ENCODE measurements at regions not wholly inside any gene's neighbourhood (a gene's known extent, or its start where the extent isn't known, plus 50 kb on each side); places are given as distances from the start of the nearest gene placed in this dataset.
A peak's percentile ranks its signal among the peaks of the same experiment; 100 is the strongest.

DNA sequence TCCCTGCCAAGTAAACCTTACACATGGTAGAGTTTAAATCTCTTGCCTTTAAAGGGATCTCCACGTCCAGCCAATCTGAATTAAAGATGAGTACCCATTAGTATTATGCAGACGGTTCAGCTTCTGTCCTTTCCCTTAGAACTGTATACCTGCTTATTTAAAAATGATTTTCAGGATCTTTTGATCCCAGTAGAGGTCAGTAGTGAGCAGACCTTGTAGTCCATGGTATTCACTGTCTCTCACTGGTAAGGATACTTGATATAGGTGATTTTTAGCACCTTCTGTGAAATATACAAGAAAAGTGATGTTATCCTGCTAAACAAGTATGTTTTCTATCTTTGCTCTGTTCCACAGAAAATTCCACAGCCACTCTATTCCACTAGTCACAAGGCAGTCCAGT lies 1211.6 kb upstream of the ADGRL4 start:
- Histone ChIP-seq H3K27me3 (replicated peaks in 1 of 7) (no peaks in the 10 kb centered on the region), H3K9me3 (no peaks in the 10 kb centered on the region), H3K36me3 (no peaks in the 10 kb centered on the region), H3K27ac (no peak overlapping the region), H3K4me1 (no peaks in the 10 kb centered on the region), H3K4me3 (no peak overlapping the region)
- intact Hi-C loops (cut with DNase I; ENCODE audit: low total_unique reads), result no loop called here
- no peak for DNase-seq
- TF ChIP-seq POLR2A (IDR thresholded peaks at IDR 0.05) (no peak), POLR2AphosphoS5 (IDR thresholded peaks at IDR 0.05) (no peak)
- TF ChIP-seq, protein P1, sequence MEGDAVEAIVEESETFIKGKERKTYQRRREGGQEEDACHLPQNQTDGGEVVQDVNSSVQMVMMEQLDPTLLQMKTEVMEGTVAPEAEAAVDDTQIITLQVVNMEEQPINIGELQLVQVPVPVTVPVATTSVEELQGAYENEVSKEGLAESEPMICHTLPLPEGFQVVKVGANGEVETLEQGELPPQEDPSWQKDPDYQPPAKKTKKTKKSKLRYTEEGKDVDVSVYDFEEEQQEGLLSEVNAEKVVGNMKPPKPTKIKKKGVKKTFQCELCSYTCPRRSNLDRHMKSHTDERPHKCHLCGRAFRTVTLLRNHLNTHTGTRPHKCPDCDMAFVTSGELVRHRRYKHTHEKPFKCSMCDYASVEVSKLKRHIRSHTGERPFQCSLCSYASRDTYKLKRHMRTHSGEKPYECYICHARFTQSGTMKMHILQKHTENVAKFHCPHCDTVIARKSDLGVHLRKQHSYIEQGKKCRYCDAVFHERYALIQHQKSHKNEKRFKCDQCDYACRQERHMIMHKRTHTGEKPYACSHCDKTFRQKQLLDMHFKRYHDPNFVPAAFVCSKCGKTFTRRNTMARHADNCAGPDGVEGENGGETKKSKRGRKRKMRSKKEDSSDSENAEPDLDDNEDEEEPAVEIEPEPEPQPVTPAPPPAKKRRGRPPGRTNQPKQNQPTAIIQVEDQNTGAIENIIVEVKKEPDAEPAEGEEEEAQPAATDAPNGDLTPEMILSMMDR (IDR thresholded peaks at IDR 0.05 in 8 of 11, conservative IDR thresholded peaks at IDR 0.05 in 3 of 11), result peak in 5 of 11 experiments; percentile 11 to 34 (median 23)
- WGBS, 5 donors, result 37 to 59% (median 48%) methylated on average over 2 of the region's 2 CpGs

DNA sequence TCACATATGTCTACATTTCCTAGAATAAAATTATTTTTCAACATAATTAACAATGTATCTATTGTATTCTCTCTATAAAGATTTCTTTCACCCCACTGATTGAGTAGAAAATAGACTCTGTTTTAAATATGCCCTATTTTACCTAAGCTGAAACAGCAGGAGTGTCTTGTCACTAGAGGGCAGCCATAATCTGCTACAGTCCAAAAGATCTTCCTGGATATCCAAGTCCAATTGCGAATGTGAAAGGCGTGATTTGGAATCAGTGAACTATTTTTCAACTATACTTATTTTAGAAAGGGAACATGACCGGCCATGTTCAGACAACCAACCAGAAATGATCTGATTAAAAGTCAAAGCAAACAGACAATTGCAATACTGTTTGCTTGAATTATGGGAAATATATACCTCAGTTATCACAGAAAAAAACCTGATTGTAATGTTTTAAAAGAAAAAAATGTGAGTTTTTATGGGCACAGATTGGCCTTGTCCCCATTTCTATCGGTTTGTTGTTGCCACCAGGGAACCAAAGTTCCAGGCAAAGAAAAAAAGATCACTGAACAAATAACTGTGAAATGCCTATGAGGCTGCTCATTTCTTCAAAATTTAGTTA lies 1211.0 kb upstream of the ADGRL4 start:
- no peaks in the 10 kb centered on the region for H3K9me3 ChIP-seq
- H3K36me3 ChIP-seq, result no peaks in the 10 kb centered on the region
- H3K4me3 ChIP-seq, result no peak overlapping the region
- H3K27ac ChIP-seq, result no peak overlapping the region
- no peak for TF ChIP-seq POLR2AphosphoS5 (IDR thresholded peaks at IDR 0.05)
- TF ChIP-seq, protein P1 (IDR thresholded peaks at IDR 0.05 in 8 of 11, conservative IDR thresholded peaks at IDR 0.05 in 3 of 11), result peak in 3 of 11 experiments; percentile 17 to 25 (median 17)
- WGBS, 5 donors, result 43 to 47% (median 45%) methylated on average over 4 of the region's 4 CpGs
- intact Hi-C loops (cut with DNase I; ENCODE audit: low total_unique reads), result no loop called here
- H3K27me3 ChIP-seq (replicated peaks in 1 of 7), result no peaks in the 10 kb centered on the region
- H3K4me1 ChIP-seq, result no peaks in the 10 kb centered on the region
- DNase-seq, result no peak

DNA sequence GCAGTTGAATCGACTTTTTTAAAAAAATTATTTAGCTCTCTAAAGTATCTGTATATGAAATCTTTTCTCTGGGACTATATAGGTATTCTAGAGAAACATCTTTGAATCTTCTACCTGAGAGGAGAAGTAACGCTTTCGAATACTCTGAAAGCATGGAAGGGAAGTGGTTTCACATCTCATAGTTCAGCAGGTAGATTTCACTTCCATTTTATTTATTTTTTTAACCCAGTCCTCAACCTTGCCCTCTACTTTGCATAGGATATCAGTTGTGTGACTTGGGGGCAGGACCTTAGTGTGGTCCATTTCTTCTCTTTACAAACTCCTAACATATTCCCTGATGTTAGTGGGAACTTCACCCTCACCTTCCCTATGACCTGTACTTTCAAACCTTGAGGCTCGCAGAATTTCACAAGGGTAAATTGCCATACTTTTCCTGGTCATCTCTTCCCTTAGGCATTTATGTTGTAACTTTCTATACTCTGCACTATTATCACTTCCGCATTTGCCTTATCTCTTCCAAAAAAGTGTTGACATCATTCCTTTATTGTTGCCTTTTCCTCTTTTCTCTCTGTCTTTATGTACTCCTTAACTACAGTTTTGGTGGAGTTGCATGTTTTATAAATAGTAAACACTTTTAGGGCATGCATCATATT lies 1208.5 kb upstream of the ADGRL4 start:
- 72 to 83% (median 74%) methylated on average over 5 of the region's 5 CpGs for WGBS, 5 donors
- no peaks in the 10 kb centered on the region for H3K27me3 ChIP-seq (replicated peaks in 1 of 7)
- H3K4me3 ChIP-seq, result no peak overlapping the region
- no peaks in the 10 kb centered on the region for H3K36me3 ChIP-seq
- TF ChIP-seq, protein P1 (IDR thresholded peaks at IDR 0.05 in 8 of 11, conservative IDR thresholded peaks at IDR 0.05 in 3 of 11), result no peak
- TF ChIP-seq POLR2AphosphoS5 (IDR thresholded peaks at IDR 0.05) (no peak), POLR2A (IDR thresholded peaks at IDR 0.05) (no peak)
- H3K27ac ChIP-seq, result no peak overlapping the region
- intact Hi-C loops (cut with DNase I; ENCODE audit: low total_unique reads), result no loop called here
- no peak for DNase-seq
- H3K9me3 ChIP-seq, result no peaks in the 10 kb centered on the region
- no peaks in the 10 kb centered on the region for H3K4me1 ChIP-seq

DNA sequence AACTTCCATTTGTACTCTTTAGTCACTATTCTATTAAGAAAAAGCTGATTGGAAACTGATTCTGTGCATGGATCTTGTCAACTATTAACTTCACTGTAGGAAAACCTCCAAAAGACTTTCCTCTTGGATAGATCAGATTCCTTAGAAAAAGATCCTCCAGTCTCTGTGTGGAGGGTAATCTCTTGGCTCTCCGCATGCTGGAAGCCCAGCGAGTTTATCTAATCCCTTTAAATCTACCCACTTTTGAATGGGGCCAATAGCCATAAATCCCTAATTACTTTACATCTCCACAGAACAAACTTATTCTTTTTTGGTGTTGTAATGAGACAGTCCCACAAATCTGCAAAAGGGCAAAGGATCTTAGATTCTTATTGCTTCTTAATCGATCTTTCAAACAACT lies 1206.4 kb upstream of the ADGRL4 start:
- H3K4me1 ChIP-seq, result no peaks in the 10 kb centered on the region
- 83 to 98% (median 84%) methylated on average over 3 of the region's 3 CpGs for whole genome bisulfite sequencing, 5 donors
- no peaks in the 10 kb centered on the region for H3K36me3 ChIP-seq
- no peak for DNase-seq
- no peak overlapping the region for H3K27ac ChIP-seq
- TF ChIP-seq POLR2A (IDR thresholded peaks at IDR 0.05) (no peak), POLR2AphosphoS5 (IDR thresholded peaks at IDR 0.05) (no peak)
- TF ChIP-seq, protein P1 (IDR thresholded peaks at IDR 0.05 in 8 of 11, conservative IDR thresholded peaks at IDR 0.05 in 3 of 11), result no peak
- H3K9me3 ChIP-seq, result no peaks in the 10 kb centered on the region
- no peaks in the 10 kb centered on the region for H3K27me3 ChIP-seq (replicated peaks in 1 of 7)
- intact Hi-C loops (cut with DNase I; ENCODE audit: low total_unique reads), result no loop called here
- no peak overlapping the region for H3K4me3 ChIP-seq
